Hindlimb muscle (tissue), 1 donor: ENCODE measurements at regions not wholly inside any gene's neighbourhood (a gene's known extent, or its start where the extent isn't known, plus 50 kb on each side); places are given as distances from the start of the nearest gene placed in this dataset.

ENCODE experiments used
- DNase-seq: peaks from one replicate; pipeline ENCODE4 v3.0.0-alpha.2; 2013

GRCh38 chr17:77307479-77308198, 166.9 kb downstream of the SEC14L1 start:
- DNase-seq: no peak

GRCh38 chr17:77308861-77309726, 168.3 kb downstream of the SEC14L1 start:
- DNase-seq: no peak

DNA sequence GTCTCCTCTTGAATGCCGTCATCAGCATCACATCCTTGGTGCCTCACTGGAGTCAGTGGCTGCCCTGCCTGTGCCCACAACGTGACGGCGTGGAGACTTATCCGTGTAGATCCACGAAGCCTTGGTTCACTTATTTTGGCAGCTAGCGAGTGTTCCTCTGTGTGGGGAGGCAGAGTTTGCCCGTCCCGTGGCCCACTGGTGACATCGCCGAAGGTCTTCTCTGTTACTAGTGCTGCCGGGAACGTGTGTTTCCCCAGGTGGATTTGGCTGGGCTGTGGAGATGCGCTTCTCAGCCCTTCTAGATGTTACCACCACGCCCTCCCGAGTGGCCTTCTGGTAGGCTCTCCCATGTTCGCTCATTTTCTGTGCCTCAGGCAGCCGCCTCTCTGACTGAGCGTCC, 169.6 kb downstream of the SEC14L1 start:
- DNase-seq: no peak

DNA sequence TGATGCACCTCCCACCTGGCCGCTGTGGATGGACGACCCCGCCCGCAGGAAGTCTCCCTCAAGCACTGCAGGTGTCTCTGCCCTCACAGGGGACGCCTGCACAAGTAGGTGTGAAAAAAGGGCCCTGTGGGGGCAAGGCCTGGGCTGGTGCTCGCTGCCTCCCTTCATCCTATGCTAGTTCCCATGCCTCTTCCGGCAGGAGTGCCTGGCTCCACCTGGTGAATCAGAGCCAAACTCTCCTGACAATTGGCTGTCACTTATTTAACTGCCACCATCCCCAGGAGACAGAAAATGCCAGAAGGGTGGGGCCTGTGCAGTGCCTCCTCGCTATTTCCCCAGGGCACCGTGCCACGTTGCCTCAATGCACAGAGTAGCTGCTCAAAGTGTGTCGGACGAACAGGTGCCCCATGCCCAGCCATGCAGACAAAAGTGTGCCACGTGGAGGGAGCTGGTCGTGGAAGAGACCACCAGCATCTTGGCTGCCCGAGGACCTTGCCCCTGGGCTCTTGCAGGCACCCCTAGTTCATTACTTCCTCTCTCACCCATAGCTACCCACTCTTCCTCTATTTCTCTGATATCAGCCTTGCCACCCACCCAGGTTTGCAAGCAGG, 170.7 kb downstream of the SEC14L1 start:
- no peak for DNase-seq

- no peak for DNase-seq
Measured at GRCh38 chr17:77312061-77312701, 171.4 kb downstream of the SEC14L1 start.

GRCh38 chr17:77312786-77313599, 172.2 kb downstream of the SEC14L1 start:
- DNase-seq: peak; percentile 85

DNA sequence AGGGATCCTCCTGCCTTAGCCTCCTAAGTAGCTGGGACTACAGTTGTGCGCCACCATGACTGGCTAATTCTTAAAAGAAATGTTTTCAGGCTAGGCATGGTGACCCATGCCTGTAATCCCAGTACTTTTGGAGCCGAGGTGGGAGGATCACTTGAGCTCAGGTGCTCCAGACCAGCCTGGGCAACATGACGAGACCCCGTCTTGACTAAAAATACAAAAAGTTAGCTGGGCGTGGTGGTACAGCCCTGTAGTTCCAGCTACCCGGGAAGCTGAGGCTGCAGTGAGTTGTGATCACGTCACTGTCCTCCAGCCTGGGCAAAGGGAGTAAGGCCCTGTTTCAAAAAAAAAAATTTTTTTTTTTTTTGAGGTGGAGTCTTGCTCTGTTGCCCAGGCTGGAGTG, 173.1 kb downstream of the SEC14L1 start:
- no peak for DNase-seq

DNA sequence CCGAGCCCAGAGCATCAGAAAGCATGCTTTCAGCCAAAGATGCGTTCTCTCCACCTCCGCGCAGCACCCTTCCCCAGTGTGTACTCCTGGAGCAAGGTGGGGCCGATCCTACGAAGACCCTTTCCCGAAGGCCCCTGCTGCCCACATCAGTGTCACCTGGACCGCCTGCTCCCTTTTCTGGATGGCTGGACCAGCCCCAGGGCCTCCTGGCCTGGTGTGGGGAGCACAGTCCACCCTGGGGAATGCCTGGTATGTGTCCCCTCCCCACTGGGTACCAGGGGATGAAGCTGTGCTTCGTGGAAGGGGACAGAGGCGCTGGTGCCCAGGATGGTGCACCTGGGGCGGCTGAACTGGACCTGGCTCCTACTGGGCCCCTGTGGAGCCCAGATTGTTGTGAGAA, 173.8 kb downstream of the SEC14L1 start:
- DNase-seq: no peak

- no peak for DNase-seq
Measured at GRCh38 chr17:77315010-77315409, 174.2 kb downstream of the SEC14L1 start.

DNA sequence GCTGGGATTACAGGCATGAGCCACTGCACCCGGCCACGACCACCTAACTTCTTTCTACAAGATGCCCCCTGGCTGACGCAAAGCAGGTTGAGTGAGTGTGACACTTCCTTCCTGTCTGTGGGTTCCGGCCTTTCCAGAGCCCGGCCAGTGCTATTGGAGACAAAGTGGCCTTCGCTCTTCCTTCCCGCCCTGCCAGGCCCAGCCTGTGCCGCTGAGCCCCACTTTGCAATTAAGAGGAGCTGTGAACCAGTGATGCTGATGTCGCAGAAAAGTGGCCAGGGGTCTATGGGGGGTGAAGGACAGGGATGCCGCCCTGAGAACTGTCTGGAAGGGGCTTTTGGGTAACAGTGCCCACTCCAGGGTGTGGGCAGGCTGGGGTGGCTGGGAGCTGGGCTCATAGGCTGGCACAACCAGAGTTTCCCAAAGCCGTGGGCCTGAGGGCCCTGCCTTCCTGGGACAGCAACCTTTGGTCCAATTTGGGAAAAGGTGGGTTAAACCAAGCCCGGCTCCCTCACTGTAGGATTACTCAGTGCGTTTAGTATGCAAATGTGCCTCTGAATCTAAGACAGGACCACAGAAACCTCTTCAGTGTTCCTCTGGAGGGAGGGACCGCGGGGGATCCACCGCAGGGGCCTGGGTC, 174.9 kb downstream of the SEC14L1 start:
- no peak for DNase-seq

- DNase-seq: no peak
Measured at GRCh38 chr17:77316191-77316641, 175.4 kb downstream of the SEC14L1 start.

GRCh38 chr17:77316651-77317050, 175.9 kb downstream of the SEC14L1 start:
- no peak for DNase-seq

DNA sequence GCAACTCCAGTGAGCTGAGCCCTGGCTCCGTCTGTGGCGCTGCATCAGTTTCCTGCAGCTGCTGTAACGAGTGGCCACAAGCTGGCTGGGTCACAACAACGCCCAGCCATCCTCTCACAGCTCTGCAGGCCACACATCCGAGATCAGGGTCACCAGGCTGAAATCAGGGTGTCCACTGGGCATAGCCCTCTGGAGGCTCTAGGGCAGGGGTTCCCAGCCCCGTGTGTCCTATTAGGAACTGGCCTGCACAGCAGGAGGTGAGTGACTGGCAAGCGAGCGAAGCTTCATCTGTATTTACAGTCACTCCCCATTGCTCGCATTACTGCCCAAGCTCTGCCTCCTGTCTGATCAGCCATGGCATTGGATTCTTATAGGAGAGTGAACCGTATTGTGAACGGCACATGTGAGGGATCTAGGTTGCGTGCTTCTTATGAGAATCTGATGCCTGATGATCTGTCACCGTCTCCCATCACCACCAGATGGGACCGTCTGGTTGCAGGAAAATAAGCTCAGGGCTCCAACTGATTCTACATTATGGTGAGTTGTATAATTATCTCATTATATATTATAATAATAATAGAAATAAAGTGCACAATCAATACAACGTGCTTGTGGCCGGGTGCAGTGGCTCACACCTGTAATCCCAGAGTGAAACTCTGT, 176.5 kb downstream of the SEC14L1 start:
- DNase-seq: no peak

- no peak for DNase-seq
Measured at GRCh38 chr17:77318021-77318420, 177.3 kb downstream of the SEC14L1 start.

DNA sequence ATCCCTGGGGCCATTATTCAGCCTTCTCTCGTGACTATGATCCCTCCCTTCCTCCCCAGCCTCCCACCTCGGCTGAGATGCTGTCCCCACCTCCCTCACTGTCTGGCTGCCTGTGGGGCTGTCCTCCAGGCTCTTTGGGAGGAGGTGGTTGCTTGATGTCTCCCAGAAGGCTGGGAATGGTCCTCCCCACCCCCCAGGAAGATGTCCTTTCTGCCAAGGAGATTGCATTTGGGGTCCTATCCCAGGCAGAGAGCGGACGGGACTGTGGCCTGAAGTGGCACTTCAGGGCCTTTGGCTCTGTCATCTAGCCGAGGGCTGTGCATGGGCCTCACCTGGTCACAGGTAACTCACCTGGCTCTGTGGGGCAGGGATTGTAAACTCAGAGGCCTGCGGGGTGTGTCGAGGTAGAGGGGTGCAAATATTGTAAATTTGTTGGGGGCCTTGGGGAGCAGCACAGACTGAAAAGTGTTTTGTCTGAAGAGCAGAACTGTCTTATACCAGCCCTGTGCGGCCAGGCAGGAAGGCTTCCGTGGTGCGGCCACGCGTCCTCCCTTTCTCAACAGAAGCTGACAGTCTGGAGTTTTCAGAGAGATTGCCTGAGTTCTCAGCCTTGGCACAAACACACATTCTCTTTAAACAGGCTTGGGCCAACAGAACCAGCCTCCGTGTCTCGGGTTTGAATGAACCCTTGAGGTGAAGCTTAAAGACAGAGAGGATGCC, 177.9 kb downstream of the SEC14L1 start:
- DNase-seq: no peak

DNA sequence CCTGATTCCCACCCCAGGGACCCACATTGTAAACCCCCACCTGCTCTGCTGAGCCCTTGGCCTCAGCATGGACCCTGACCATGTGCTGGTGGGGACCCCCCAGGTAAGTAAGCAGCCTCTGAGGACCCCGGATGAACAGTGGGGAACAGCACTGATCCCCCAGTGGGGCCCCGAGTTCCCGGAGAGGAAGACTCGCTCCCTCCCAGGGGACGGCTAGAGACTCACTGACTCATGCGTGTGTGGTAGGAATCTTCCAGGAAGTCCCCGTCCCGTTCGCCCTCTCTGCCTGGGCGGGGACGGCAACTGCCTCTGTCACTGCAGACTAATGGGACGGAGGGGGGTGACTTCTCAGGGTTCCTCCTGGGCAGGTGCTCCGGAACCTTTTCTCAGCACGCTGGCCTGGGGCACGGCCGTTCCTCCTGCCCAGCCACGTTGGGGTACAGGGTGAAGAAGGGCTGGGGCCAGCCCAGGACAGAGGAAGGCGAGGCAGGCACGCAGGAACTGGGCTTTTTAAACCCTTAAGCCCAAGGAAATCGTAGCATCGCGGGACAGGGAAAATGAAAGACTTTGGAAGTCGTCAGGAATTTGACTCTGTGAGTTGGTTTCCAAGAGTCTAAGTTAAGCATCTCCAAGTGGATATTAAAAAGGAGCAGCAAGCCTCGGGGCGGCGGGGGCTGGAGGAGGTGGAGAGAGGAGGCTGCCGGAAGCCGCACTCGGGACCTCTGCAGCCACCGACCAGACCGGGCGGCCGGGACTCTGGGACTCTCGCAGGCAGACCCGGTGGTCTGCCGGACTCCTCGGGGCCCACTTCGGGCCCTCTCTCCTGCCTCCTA, 178.7 kb downstream of the SEC14L1 start:
- no peak for DNase-seq

- DNase-seq: no peak
Measured at GRCh38 chr17:77320044-77320440, 179.3 kb downstream of the SEC14L1 start.

DNA sequence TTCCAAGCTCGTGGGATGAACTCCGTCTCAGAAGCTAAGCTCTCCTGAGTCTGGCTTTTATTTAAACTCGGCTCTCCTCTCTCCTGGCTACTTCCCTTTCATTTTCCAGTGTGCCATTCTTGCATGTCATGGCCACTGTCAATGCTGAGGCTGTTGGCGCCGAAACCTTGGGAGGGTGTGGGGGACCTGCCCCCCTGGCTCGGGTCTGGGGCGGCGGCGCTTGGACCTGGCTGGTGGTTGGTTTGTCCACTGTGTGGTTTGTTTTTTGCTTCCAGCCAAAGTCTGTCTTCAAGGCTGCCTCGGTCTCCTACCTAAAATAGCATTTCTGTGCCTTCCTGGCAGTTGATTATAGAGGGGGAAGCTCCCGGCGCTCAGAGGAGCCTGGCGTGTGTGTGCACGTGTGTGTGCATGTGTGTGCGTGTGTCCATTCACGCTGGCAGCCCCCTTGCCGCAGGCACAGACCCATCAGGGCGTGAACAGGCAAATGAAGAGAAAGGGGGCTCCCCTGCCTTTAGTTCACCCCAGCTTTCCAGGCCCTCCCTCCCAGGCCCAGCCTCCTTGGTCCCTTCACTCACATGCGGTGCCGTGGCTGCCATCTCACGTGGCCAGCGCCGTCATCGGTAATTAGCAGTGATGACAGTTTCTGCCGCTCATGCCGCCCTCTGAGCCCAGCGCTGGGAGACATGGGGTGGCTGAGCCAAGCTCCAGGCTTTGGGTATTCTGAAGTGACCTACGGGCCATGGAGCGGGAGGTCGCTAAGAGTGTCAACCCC, 179.9 kb downstream of the SEC14L1 start:
- no peak for DNase-seq
